Neural progenitor cell (in vitro differentiated cells): ENCODE measurements at regions not wholly inside any gene's neighbourhood (a gene's known extent, or its start where the extent isn't known, plus 50 kb on each side); places are given as distances from the start of the nearest gene placed in this dataset.
"Not testable (repeated sequence)": the region's sequence is repeated elsewhere in the genome, so short reads cannot be mapped to it uniquely, and the experiment has no call there.

Experiments used
- EZH2phosphoT487 ChIP-seq: fragments of 200-600 bp; sonication (generic); IDR thresholded peaks from 2 replicates; pipeline ENCODE4 v1.6.1; 2017; ENCODE audit warnings: antibody characterized with exemption
- TF ChIP-seq, protein P1 (sequence below): fragments of 200-600 bp; sonication (generic); IDR thresholded peaks from 2 replicates; pipeline ENCODE4 v1.5.1; 2017; ENCODE audit warnings: antibody characterized with exemption, mild to moderate bottlenecking

DNA sequence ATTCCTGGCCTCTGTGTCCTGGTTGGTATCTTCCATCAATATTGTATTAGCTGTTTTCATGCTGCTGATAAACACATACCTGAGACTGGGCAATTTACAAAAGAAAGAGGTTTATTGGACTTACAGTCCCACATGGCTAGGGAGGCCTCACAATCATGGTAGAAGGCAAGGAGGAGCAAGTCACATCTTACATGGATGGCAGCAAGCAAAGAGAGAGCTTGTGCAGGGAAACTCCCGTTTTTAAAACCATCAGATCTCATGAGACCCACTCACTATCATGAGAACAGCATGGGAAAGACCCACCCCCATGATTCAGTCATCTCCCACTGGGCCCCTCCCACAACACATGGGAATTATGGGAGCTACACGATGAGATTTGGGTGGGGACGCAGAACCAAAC, 265.3 kb upstream of the IL12B start:
- TF ChIP-seq, protein P1, sequence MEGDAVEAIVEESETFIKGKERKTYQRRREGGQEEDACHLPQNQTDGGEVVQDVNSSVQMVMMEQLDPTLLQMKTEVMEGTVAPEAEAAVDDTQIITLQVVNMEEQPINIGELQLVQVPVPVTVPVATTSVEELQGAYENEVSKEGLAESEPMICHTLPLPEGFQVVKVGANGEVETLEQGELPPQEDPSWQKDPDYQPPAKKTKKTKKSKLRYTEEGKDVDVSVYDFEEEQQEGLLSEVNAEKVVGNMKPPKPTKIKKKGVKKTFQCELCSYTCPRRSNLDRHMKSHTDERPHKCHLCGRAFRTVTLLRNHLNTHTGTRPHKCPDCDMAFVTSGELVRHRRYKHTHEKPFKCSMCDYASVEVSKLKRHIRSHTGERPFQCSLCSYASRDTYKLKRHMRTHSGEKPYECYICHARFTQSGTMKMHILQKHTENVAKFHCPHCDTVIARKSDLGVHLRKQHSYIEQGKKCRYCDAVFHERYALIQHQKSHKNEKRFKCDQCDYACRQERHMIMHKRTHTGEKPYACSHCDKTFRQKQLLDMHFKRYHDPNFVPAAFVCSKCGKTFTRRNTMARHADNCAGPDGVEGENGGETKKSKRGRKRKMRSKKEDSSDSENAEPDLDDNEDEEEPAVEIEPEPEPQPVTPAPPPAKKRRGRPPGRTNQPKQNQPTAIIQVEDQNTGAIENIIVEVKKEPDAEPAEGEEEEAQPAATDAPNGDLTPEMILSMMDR: not testable (repeated sequence)
- TF ChIP-seq EZH2phosphoT487: not testable (repeated sequence)
